GM21723 (cell line): ENCODE measurements at regions not wholly inside any gene's neighbourhood (a gene's known extent, or its start where the extent isn't known, plus 50 kb on each side); places are given as distances from the start of the nearest gene placed in this dataset.

ENCODE experiments used
- ATAC-seq: cut with Tn5 transposase; IDR thresholded peaks from one replicate; pipeline ENCODE4 v1.9.1; 2021; ENCODE audit warnings: mild to moderate bottlenecking, moderate library complexity; ENCODE audit not compliant: unreplicated experiment

GRCh38 chr1:96376846-96377245 lies 344.7 kb upstream of the PTBP2 start:
- ATAC-seq = no peak

- no peak for ATAC-seq
Observed at GRCh38 chr1:96384611-96385010, 337.0 kb upstream of the PTBP2 start.

DNA sequence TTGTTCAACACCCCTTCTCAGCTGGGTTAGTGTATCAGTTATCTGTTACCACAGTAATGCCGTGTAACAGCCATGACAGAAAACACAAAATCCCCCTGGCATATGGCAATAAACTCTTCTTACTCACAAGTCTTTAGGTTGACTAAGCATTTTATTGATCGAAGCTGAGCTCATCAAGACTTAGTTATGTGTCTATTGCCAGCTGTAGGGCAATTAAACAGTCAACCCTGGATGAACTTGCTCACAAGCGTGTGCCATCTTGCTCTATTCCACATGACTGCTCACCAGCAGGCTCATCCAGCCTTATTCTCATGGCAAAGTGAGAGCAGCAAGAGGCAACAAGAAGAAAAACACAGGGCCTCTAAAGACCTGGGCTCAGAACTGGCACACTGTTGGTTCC lies 333.8 kb upstream of the PTBP2 start:
- ATAC-seq = no peak

GRCh38 chr1:96388421-96389310 lies 332.9 kb upstream of the PTBP2 start:
- ATAC-seq = no peak

- ATAC-seq = no peak
Observed at GRCh38 chr1:96400089-96400488, 321.5 kb upstream of the PTBP2 start.

GRCh38 chr1:96409087-96409486 lies 312.5 kb upstream of the PTBP2 start:
- ATAC-seq = no peak

DNA sequence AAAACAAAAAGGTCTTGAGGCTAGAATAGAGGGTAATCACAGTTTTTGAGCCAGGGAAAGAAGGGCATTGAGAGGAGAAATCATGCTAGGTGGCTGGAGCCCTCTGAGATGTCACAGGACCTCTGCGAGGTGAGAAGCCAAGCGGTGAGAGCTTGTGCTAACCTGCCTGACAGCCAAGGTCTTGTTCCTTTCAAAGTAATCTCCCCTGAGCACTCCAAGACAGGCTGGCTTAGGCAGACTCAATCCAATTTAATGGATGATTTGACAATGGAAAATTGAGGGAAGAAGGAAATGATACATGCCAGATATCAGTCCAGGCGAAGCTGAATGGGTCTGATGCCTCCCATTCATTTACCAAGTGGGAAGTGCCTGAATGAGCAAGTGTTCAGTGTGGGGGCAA lies 311.9 kb upstream of the PTBP2 start:
- no peak for ATAC-seq

DNA sequence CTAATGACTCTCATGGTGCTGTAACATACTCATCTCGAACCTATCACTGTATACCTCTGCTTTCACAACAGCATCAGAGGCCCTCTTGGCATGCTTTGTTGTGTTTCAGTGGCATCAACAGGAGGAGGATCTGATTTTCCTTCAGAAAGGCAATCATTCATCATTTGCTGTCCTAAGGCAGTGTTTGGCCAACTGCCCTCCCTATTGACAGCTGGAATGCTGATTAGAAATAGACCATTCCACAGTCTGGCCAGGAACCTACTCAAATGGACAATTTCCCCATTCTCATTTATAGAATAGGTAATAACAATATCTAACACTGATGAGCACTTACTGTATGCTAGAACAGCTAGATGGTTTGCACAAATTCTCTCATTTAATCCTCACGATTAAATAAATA lies 310.6 kb upstream of the PTBP2 start:
- ATAC-seq = no peak

GRCh38 chr1:96414598-96414997 lies 307.0 kb upstream of the PTBP2 start:
- no peak for ATAC-seq

DNA sequence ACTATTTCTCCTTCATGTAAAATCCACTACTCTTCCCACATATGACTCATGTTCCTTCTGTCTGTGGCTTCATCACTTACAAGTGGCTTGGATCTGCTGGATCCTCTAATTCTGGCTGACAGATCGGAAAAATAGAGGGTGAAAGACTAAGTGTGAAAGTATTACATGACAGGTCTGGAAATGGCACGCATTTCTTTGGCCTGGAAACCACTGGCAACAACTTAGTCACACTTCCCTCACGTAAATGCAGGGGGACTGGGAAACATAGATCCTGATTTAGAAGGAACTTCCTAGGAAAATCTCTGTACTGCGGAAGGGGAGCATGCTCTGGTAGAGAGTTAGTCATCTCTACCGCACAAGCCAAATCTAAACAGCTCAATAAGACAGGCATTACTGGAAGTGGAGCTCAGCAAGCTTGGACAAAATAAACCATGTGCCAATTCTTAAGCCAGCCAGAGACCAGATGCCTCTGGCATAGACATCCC lies 305.4 kb upstream of the PTBP2 start:
- no peak for ATAC-seq

DNA sequence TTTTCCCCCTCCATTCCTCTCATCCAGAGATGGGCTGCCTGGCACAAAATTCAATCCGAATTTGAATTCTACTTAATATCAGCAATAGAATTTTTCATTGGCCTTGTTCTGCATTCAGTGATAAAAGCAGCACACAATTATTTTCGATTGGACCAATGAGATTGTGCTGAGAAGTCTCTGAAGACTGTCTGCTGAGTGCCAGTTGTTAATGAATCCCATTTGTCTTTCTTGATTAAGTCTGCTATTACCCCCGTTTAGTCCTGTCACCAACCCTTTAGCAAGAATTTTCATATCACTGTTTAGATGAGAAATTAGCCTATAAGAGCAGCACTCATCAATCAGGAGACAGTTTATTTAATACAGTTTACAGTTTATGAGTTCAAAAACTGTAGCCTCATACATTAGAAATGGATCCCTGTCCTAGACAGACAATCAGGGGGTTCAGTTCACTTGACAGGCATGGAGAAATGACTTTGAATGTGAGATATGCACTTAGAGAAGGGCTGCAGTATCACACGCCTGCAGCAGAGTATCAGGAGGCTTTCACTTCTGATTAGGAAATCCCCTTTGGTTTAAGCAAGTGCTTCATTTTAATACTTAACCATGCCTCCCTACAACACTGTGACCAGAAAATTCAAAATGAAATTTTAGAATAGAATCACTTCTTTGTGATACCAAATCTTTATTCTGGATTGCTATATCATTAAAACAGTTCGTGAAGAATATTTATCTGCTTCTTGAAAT lies 304.7 kb upstream of the PTBP2 start:
- ATAC-seq = peak; percentile 85

DNA sequence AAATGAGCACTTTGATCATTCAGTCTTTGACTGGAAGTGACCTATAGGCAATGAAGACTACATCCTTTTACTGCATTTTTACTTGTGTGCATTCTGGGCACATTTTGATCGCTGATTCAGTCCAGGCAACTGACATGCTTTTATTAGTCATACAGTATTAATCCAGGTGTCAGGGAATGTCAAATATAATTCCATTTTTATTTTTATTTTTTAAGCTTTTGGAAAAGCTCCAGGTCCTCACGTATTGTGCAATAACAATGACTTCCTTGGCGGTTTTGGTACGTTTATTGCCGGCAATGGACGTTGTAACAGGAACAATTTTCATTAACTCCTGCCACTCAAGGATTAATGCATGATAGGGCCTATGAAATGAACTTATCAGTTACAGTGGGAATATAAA lies 302.6 kb upstream of the PTBP2 start:
- ATAC-seq = no peak

DNA sequence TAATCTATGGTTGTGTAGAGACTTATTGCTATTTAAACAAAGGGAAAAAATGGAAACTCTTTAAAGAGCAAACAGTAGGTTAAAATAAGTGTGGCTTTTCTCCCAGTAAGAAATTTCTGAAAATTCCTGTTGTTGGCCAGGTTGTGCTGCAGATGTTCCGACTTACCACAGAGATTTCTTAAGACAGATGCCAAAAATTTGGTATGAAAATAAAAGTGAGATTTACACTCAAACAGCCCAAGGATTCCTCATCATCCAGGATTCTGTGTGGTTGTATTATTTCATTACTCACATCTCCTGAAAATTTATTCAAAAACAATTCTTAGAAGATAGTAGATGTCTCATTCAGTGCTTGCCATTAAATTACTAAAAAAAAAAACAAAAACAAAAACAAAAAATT lies 296.7 kb upstream of the PTBP2 start:
- ATAC-seq = no peak

- ATAC-seq = no peak
Observed at GRCh38 chr1:96425382-96426129, 296.0 kb upstream of the PTBP2 start.

- ATAC-seq = no peak
Observed at GRCh38 chr1:96427616-96428015, 294.0 kb upstream of the PTBP2 start.

DNA sequence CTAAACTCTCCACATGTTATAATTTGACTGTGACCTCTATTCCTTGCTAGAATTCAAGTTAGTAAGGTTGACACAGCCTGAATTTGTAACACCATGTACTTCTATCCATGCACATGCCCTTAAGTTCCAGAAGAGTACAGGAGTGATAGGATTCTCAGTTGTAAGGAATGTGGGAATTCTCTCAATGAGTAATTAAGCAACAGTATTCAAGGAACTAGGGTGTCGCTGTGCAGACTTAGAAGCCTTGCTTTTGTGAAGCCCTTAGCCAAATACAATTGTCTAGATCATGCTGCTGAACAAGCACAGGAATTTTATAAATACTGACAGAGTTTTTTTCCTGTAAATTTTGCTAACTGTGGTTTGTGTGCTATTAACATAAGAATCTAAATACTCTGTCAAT lies 276.3 kb upstream of the PTBP2 start:
- no peak for ATAC-seq

- ATAC-seq = no peak
Observed at GRCh38 chr1:96464066-96464465, 257.5 kb upstream of the PTBP2 start.

- ATAC-seq = no peak
Observed at GRCh38 chr1:96464522-96464921, 257.1 kb upstream of the PTBP2 start.

DNA sequence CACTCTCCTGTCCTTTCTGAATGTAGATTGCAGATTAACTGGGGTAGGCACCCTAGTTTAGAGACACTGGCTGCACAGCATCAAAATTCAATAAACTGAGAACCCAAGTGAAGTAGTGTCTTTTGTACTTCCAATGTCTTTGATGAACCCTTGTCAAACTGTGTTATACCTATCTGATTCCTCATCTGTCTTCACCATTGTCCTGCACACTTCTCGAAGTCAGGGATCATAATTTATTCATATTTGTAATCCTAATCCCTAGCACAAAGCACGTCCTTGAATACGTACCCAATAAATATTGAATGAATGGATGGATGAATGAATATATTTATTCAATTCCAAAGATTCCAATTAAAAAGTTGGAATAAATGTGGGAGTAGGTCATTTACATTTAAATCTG lies 256.6 kb upstream of the PTBP2 start:
- no peak for ATAC-seq

DNA sequence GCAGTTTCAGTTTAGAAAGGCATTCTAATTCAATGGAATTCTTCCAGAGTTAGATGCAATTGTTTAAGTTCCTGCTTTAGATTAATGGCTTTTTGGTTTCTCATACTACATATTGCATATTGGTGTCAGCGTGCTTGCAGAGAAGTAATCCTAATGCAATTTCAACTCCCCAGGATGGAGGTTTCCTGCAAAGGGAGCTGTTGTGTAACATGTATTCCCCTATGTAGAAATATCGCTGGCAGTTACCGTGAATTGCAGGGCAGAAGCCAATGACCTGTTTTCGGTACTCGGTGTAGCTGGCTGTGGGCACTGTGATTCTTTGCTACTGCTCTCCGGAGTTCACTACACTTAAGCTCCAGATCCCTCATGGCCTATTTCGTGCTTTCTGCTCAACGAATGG lies 256.1 kb upstream of the PTBP2 start:
- ATAC-seq = no peak

DNA sequence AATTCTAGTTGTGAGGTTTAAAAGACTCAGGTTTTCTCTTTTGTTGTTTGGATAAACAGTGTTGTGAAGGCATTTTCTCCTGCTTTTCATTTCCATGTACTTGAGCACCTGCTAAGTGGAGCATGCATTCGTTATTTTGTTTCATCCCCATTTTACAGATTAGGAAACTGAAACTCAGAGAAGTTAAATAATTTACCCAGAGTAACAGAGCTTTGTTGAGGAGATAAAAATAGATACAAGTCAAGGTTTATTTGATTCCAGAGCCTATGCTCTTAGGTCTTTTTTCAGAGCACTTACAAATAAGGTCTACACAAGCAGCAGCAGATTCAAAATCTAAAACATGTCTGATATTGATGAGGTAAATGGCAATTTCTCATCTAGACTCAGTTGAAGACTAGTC lies 254.7 kb upstream of the PTBP2 start:
- ATAC-seq = no peak
